Osteocyte (in vitro differentiated cells): ENCODE measurements at regions not wholly inside any gene's neighbourhood (a gene's known extent, or its start where the extent isn't known, plus 50 kb on each side); places are given as distances from the start of the nearest gene placed in this dataset.

ENCODE experiments used
- DNase-seq: peaks from one replicate; pipeline ENCODE4 v3.0.0; 2021; ENCODE audit warnings: mixed read lengths; ENCODE audit not compliant: unreplicated experiment; ENCODE audit errors: extremely low spot score
- H3K27ac Mint-ChIP-seq: one replicate; pipeline ENCODE4 v1.8.0; 2021; ENCODE audit warnings: mild to moderate bottlenecking, mixed read lengths; ENCODE audit not compliant: unreplicated experiment
- H3K27me3 Mint-ChIP-seq: one replicate; pipeline ENCODE4 v1.8.0; 2021; ENCODE audit warnings: mixed read lengths; ENCODE audit not compliant: unreplicated experiment
- H3K36me3 Mint-ChIP-seq: one replicate; pipeline ENCODE4 v1.8.0; 2021; ENCODE audit warnings: mixed read lengths; ENCODE audit not compliant: unreplicated experiment
- H3K4me1 Mint-ChIP-seq: one replicate; pipeline ENCODE4 v1.8.0; 2021; ENCODE audit warnings: mixed read lengths; ENCODE audit not compliant: unreplicated experiment
- H3K4me3 Mint-ChIP-seq: one replicate; pipeline ENCODE4 v1.8.0; 2021; ENCODE audit warnings: mild to moderate bottlenecking, moderate library complexity, mixed read lengths; ENCODE audit not compliant: unreplicated experiment
- H3K9me3 Mint-ChIP-seq: one replicate; pipeline ENCODE4 v1.8.0; 2021; ENCODE audit warnings: mixed read lengths; ENCODE audit not compliant: unreplicated experiment
- CTCF ChIP-seq: fragments of 200-600 bp; sonication (generic); IDR thresholded peaks from 2 replicates; pipeline ENCODE4 v1.5.0; 2021; ENCODE audit warnings: antibody characterized with exemption, mild to moderate bottlenecking, moderate library complexity

- Mint-ChIP-seq H3K27me3 (peaks cover 10% of the 10 kb centered on the region), H3K36me3 (no peaks in the 10 kb centered on the region), H3K27ac (no peak overlapping the region), H3K9me3 (no peaks in the 10 kb centered on the region), H3K4me1 (no peaks in the 10 kb centered on the region), H3K4me3 (no peak overlapping the region)
- DNase-seq, result no peak
- no peak for TF ChIP-seq CTCF
These were observed 158.1 kb downstream of the RBFOX3 start for GRCh38 chr17:79452706-79453105.

- DNase-seq, result no peak
- Mint-ChIP-seq H3K36me3 (no peaks in the 10 kb centered on the region), H3K27me3 (peaks cover 10% of the 10 kb centered on the region), H3K4me3 (no peak overlapping the region), H3K9me3 (no peaks in the 10 kb centered on the region), H3K4me1 (no peaks in the 10 kb centered on the region), H3K27ac (no peak overlapping the region)
- TF ChIP-seq CTCF, result no peak
These were observed 159.7 kb downstream of the RBFOX3 start for GRCh38 chr17:79451167-79451566.

- no peak for DNase-seq
- Mint-ChIP-seq H3K4me3 (no peak overlapping the region), H3K9me3 (no peaks in the 10 kb centered on the region), H3K4me1 (no peaks in the 10 kb centered on the region), H3K36me3 (no peaks in the 10 kb centered on the region), H3K27ac (no peak overlapping the region), H3K27me3 (peaks cover 5% of the 10 kb centered on the region)
- TF ChIP-seq CTCF, result no peak
These were observed 164.3 kb downstream of the RBFOX3 start for GRCh38 chr17:79446399-79447009.

- H3K27ac Mint-ChIP-seq, result no peak overlapping the region
- no peak for DNase-seq
- no peak overlapping the region for H3K4me3 Mint-ChIP-seq
- no peaks in the 10 kb centered on the region for H3K4me1 Mint-ChIP-seq
- H3K9me3 Mint-ChIP-seq, result no peaks in the 10 kb centered on the region
- no peaks in the 10 kb centered on the region for H3K36me3 Mint-ChIP-seq
- H3K27me3 Mint-ChIP-seq, result peaks cover 6% of the 10 kb centered on the region
- no peak for TF ChIP-seq CTCF
These were observed 166.7 kb downstream of the RBFOX3 start for GRCh38 chr17:79444198-79444597.

GRCh38 chr17:79443026-79443425 is 167.8 kb downstream of the RBFOX3 start:
- Mint-ChIP-seq H3K4me1 (no peaks in the 10 kb centered on the region), H3K27me3 (peaks cover 13% of the 10 kb centered on the region), H3K27ac (no peak overlapping the region), H3K36me3 (no peaks in the 10 kb centered on the region), H3K9me3 (no peaks in the 10 kb centered on the region), H3K4me3 (no peak overlapping the region)
- TF ChIP-seq CTCF, result no peak
- DNase-seq, result no peak
